ENCODE measurements at regions not wholly inside any gene's neighbourhood (a gene's known extent, or its start where the extent isn't known, plus 50 kb on each side); places are given as distances from the start of the nearest gene placed in this dataset.

GRCh38 chr3:4052706-4053105 is 250.5 kb upstream of the SETMAR start:
- H3K27me3 ChIP-seq (replicated peaks in 2 of 5; ENCODE audit: control insufficient read depth in 4 of 5, insufficient read depth in 5 of 5, low read length in 4 of 5): no peaks in the 10 kb centered on the region
- DNase-seq: no peak
- POLR2A ChIA-PET: no interaction called here
- 92% methylated on average over 1 of the region's 1 CpG for WGBS (ENCODE audit: insufficient coverage)
- peaks cover 0 to 4% (median 0%) of the 10 kb centered on the region in 5 experiments for H3K9me3 ChIP-seq (ENCODE audit: control extremely low read depth in 1 of 5, control insufficient read depth in 4 of 5, insufficient read depth in 2 of 5, low read depth in 1 of 5, low read length in 4 of 5)
- no peaks in the 10 kb centered on the region for H3K4me1 ChIP-seq (ENCODE audit: control extremely low read depth in 1 of 4, control insufficient read depth in 4 of 4, insufficient read depth in 4 of 4, low read length in 3 of 4)
- no peak overlapping the region for H3K27ac ChIP-seq (ENCODE audit: insufficient read depth in 1 of 2, low read depth in 1 of 2, low read length in 2 of 2, poor library complexity in 1 of 2, severe bottlenecking in 2 of 2)
- CTCF ChIA-PET: no interaction called here
- no peaks in the 10 kb centered on the region for H3K36me3 ChIP-seq (ENCODE audit: control insufficient read depth in 4 of 4, insufficient read depth in 4 of 4, low read length in 3 of 4)
- no peak overlapping the region for H3K4me3 ChIP-seq (ENCODE audit: control insufficient read depth in 1 of 7, extremely low read depth in 1 of 7, insufficient read depth in 4 of 7, low read depth in 2 of 7, low read length in 6 of 7)

DNA sequence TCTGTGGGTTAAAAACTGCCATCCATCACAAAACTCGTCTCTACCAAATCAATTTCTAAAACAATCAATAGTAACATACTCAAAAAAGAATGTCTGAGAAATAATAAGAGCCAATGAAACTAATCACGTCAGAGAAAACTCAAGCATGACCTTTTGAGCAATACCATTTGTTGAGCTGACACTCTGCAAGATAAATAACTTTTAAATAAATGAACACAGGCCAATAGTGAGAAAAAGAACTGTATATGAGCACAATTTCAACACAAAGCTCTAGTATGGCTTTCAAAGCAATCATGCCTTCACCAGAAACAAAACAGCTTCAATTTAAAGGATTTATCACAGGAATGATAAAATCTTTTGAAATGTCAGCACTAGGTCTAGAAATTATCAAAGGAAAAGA is 249.2 kb upstream of the SETMAR start:
- 80% methylated on average over 1 of the region's 2 CpGs for WGBS (ENCODE audit: insufficient coverage)
- no peak for DNase-seq
- ChIA-PET CTCF (no interaction called here), POLR2A (no interaction called here)
- Histone ChIP-seq H3K4me3 (ENCODE audit: control insufficient read depth in 1 of 7, extremely low read depth in 1 of 7, insufficient read depth in 4 of 7, low read depth in 2 of 7, low read length in 6 of 7) (no peak overlapping the region), H3K27me3 (replicated peaks in 2 of 5; ENCODE audit: control insufficient read depth in 4 of 5, insufficient read depth in 5 of 5, low read length in 4 of 5) (no peaks in the 10 kb centered on the region), H3K36me3 (ENCODE audit: control insufficient read depth in 4 of 4, insufficient read depth in 4 of 4, low read length in 3 of 4) (no peaks in the 10 kb centered on the region), H3K4me1 (ENCODE audit: control extremely low read depth in 1 of 4, control insufficient read depth in 4 of 4, insufficient read depth in 4 of 4, low read length in 3 of 4) (no peaks in the 10 kb centered on the region), H3K9me3 (ENCODE audit: control extremely low read depth in 1 of 5, control insufficient read depth in 4 of 5, insufficient read depth in 2 of 5, low read depth in 1 of 5, low read length in 4 of 5) (peaks cover 0 to 4% (median 0%) of the 10 kb centered on the region in 5 experiments), H3K27ac (ENCODE audit: insufficient read depth in 1 of 2, low read depth in 1 of 2, low read length in 2 of 2, poor library complexity in 1 of 2, severe bottlenecking in 2 of 2) (no peak overlapping the region)

GRCh38 chr3:4060064-4060463 is 243.1 kb upstream of the SETMAR start:
- Histone ChIP-seq H3K4me1 (ENCODE audit: control extremely low read depth in 1 of 4, control insufficient read depth in 4 of 4, insufficient read depth in 4 of 4, low read length in 3 of 4) (no peaks in the 10 kb centered on the region), H3K27me3 (replicated peaks in 2 of 5; ENCODE audit: control insufficient read depth in 4 of 5, insufficient read depth in 5 of 5, low read length in 4 of 5) (no peaks in the 10 kb centered on the region), H3K4me3 (ENCODE audit: control insufficient read depth in 1 of 7, extremely low read depth in 1 of 7, insufficient read depth in 4 of 7, low read depth in 2 of 7, low read length in 6 of 7) (no peak overlapping the region), H3K9me3 (ENCODE audit: control extremely low read depth in 1 of 5, control insufficient read depth in 4 of 5, insufficient read depth in 2 of 5, low read depth in 1 of 5, low read length in 4 of 5) (peaks cover 0 to 5% (median 0%) of the 10 kb centered on the region in 5 experiments), H3K36me3 (ENCODE audit: control insufficient read depth in 4 of 4, insufficient read depth in 4 of 4, low read length in 3 of 4) (no peaks in the 10 kb centered on the region), H3K27ac (ENCODE audit: insufficient read depth in 1 of 2, low read depth in 1 of 2, low read length in 2 of 2, poor library complexity in 1 of 2, severe bottlenecking in 2 of 2) (no peak overlapping the region)
- 95% methylated on average over 4 of the region's 5 CpGs for WGBS (ENCODE audit: insufficient coverage)
- POLR2A ChIA-PET: no interaction called here
- DNase-seq: no peak
- CTCF ChIA-PET: interaction anchor here (0.6 kb wide), 1 partner anchor 255 kb away, joined by 4 read pairs; no protein-coding TSS in a partner anchor

GRCh38 chr3:4060603-4061002 is 242.6 kb upstream of the SETMAR start:
- H3K36me3 ChIP-seq (ENCODE audit: control insufficient read depth in 4 of 4, insufficient read depth in 4 of 4, low read length in 3 of 4): no peaks in the 10 kb centered on the region
- no peaks in the 10 kb centered on the region for H3K4me1 ChIP-seq (ENCODE audit: control extremely low read depth in 1 of 4, control insufficient read depth in 4 of 4, insufficient read depth in 4 of 4, low read length in 3 of 4)
- no peak overlapping the region for H3K27ac ChIP-seq (ENCODE audit: insufficient read depth in 1 of 2, low read depth in 1 of 2, low read length in 2 of 2, poor library complexity in 1 of 2, severe bottlenecking in 2 of 2)
- peaks cover 0 to 5% (median 0%) of the 10 kb centered on the region in 5 experiments for H3K9me3 ChIP-seq (ENCODE audit: control extremely low read depth in 1 of 5, control insufficient read depth in 4 of 5, insufficient read depth in 2 of 5, low read depth in 1 of 5, low read length in 4 of 5)
- POLR2A ChIA-PET: no interaction called here
- DNase-seq: no peak
- H3K4me3 ChIP-seq (ENCODE audit: control insufficient read depth in 1 of 7, extremely low read depth in 1 of 7, insufficient read depth in 4 of 7, low read depth in 2 of 7, low read length in 6 of 7): no peak overlapping the region
- CTCF ChIA-PET: no interaction called here
- no peaks in the 10 kb centered on the region for H3K27me3 ChIP-seq (replicated peaks in 2 of 5; ENCODE audit: control insufficient read depth in 4 of 5, insufficient read depth in 5 of 5, low read length in 4 of 5)
- 100% methylated on average over 1 of the region's 1 CpG for WGBS (ENCODE audit: insufficient coverage)

- H3K4me3 ChIP-seq (ENCODE audit: control insufficient read depth in 1 of 7, extremely low read depth in 1 of 7, insufficient read depth in 4 of 7, low read depth in 2 of 7, low read length in 6 of 7): no peak overlapping the region
- POLR2A ChIA-PET: no interaction called here
- no peaks in the 10 kb centered on the region for H3K36me3 ChIP-seq (ENCODE audit: control insufficient read depth in 4 of 4, insufficient read depth in 4 of 4, low read length in 3 of 4)
- H3K27ac ChIP-seq (ENCODE audit: insufficient read depth in 1 of 2, low read depth in 1 of 2, low read length in 2 of 2, poor library complexity in 1 of 2, severe bottlenecking in 2 of 2): no peak overlapping the region
- H3K9me3 ChIP-seq (ENCODE audit: control extremely low read depth in 1 of 5, control insufficient read depth in 4 of 5, insufficient read depth in 2 of 5, low read depth in 1 of 5, low read length in 4 of 5): peaks cover 0 to 5% (median 0%) of the 10 kb centered on the region in 5 experiments
- CTCF ChIA-PET: no interaction called here
- DNase-seq: no peak
- H3K27me3 ChIP-seq (replicated peaks in 2 of 5; ENCODE audit: control insufficient read depth in 4 of 5, insufficient read depth in 5 of 5, low read length in 4 of 5): no peaks in the 10 kb centered on the region
- H3K4me1 ChIP-seq (ENCODE audit: control extremely low read depth in 1 of 4, control insufficient read depth in 4 of 4, insufficient read depth in 4 of 4, low read length in 3 of 4): no peaks in the 10 kb centered on the region
These were observed 242.0 kb upstream of the SETMAR start for GRCh38 chr3:4061195-4061594.

DNA sequence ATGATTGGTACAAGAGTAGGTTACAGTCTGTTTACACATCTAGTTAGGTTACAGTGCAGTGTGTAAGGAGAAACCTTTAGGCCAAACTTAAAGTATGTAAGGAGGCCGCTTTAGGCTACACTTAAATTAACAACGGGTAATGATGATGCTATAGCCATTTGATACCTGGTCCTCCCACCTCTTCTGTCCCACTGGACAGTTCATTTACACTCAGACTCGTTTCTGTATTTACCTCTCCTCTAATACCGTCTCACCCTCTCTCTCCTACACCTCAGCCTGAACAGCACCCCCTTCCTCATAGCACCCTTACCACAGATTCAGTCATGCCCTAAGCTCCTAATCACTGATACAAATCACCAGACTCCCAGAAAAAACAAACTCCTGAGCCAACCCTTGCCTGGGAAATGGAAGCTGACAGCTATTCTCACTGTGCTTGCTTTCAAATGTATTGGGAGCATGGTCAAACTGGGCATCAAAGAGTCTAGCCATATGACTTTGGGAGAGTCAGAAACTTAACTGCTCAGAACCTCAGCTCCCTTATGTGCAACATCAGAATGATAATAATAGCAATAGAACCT is 241.3 kb upstream of the SETMAR start:
- Histone ChIP-seq H3K27ac (ENCODE audit: insufficient read depth in 1 of 2, low read depth in 1 of 2, low read length in 2 of 2, poor library complexity in 1 of 2, severe bottlenecking in 2 of 2) (no peak overlapping the region), H3K4me3 (ENCODE audit: control insufficient read depth in 1 of 7, extremely low read depth in 1 of 7, insufficient read depth in 4 of 7, low read depth in 2 of 7, low read length in 6 of 7) (no peak overlapping the region), H3K27me3 (replicated peaks in 2 of 5; ENCODE audit: control insufficient read depth in 4 of 5, insufficient read depth in 5 of 5, low read length in 4 of 5) (no peaks in the 10 kb centered on the region), H3K36me3 (ENCODE audit: control insufficient read depth in 4 of 4, insufficient read depth in 4 of 4, low read length in 3 of 4) (no peaks in the 10 kb centered on the region), H3K9me3 (ENCODE audit: control extremely low read depth in 1 of 5, control insufficient read depth in 4 of 5, insufficient read depth in 2 of 5, low read depth in 1 of 5, low read length in 4 of 5) (peaks cover 0 to 5% (median 0%) of the 10 kb centered on the region in 5 experiments), H3K4me1 (ENCODE audit: control extremely low read depth in 1 of 4, control insufficient read depth in 4 of 4, insufficient read depth in 4 of 4, low read length in 3 of 4) (no peaks in the 10 kb centered on the region)
- ChIA-PET POLR2A (no interaction called here), CTCF (interaction anchor here (0.8 kb wide), 1 partner anchor 13 kb away, joined by 3 read pairs; no protein-coding TSS in a partner anchor)
- no peak for DNase-seq
- WGBS (ENCODE audit: insufficient coverage): 66% methylated on average over 4 of the region's 4 CpGs

- WGBS (ENCODE audit: insufficient coverage): 100% methylated on average over 1 of the region's 1 CpG
- Histone ChIP-seq H3K27ac (ENCODE audit: insufficient read depth in 1 of 2, low read depth in 1 of 2, low read length in 2 of 2, poor library complexity in 1 of 2, severe bottlenecking in 2 of 2) (no peak overlapping the region), H3K36me3 (ENCODE audit: control insufficient read depth in 4 of 4, insufficient read depth in 4 of 4, low read length in 3 of 4) (no peaks in the 10 kb centered on the region), H3K27me3 (replicated peaks in 2 of 5; ENCODE audit: control insufficient read depth in 4 of 5, insufficient read depth in 5 of 5, low read length in 4 of 5) (no peaks in the 10 kb centered on the region), H3K4me3 (ENCODE audit: control insufficient read depth in 1 of 7, extremely low read depth in 1 of 7, insufficient read depth in 4 of 7, low read depth in 2 of 7, low read length in 6 of 7) (no peak overlapping the region), H3K4me1 (ENCODE audit: control extremely low read depth in 1 of 4, control insufficient read depth in 4 of 4, insufficient read depth in 4 of 4, low read length in 3 of 4) (peaks cover 0 to 3% (median under 1%) of the 10 kb centered on the region in 4 experiments), H3K9me3 (ENCODE audit: control extremely low read depth in 1 of 5, control insufficient read depth in 4 of 5, insufficient read depth in 2 of 5, low read depth in 1 of 5, low read length in 4 of 5) (peaks cover 0 to 5% (median 0%) of the 10 kb centered on the region in 5 experiments)
- ChIA-PET POLR2A (no interaction called here), CTCF (interaction anchor here (0.8 kb wide), 1 partner anchor 14 kb away, joined by 3 read pairs; no protein-coding TSS in a partner anchor)
- DNase-seq: no peak
These were observed 240.5 kb upstream of the SETMAR start for GRCh38 chr3:4062621-4063020.
